ENCODE measurements at regions not wholly inside any gene's neighbourhood (a gene's known extent, or its start where the extent isn't known, plus 50 kb on each side); places are given as distances from the start of the nearest gene placed in this dataset.
"Not testable (repeated sequence)": the region's sequence is repeated elsewhere in the genome, so short reads cannot be mapped to it uniquely, and the experiment has no call there.

DNA sequence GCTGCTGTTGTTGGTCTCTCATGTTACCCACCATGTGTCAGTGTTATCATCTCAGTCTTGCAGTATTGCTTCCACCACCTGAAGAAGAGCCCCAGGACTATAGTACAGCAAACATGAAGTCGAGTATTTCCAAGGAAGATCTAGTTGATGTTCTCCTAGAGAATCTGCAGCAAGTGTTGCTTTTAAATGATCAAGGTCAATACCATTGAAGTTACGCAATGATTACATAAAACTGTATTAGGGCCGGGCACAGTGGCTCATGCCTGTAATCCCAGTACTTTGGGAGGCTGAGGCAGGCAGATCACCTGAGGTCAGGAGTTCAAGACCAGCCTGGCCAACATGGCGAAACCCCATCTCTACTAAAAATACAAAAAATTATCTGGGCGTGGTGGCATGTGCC lies 173.9 kb downstream of the TJP1 start:
- DNase-seq = not testable (repeated sequence)

DNA sequence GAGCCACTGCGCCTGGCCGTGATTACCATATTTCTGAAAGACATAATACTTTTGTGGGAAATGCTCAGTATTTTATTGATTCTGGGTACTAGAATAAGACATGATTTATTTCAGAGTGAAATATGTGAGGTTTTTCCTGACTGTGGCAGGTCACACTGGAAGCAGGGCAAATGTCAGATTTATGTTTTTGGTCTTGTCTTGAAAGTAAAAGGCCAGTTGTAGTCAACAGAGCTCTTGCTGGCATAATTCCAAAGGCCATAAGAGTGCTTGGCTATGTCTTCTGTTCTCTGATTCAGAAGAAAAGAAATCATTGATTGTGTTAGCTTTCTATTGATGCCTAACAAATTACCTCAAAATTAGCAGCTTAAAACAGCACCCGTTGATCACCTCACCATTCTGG lies 176.4 kb downstream of the TJP1 start:
- DNase-seq = no peak

GRCh38 chr15:29644361-29644760 lies 177.9 kb downstream of the TJP1 start:
- DNase-seq = not testable (repeated sequence)

DNA sequence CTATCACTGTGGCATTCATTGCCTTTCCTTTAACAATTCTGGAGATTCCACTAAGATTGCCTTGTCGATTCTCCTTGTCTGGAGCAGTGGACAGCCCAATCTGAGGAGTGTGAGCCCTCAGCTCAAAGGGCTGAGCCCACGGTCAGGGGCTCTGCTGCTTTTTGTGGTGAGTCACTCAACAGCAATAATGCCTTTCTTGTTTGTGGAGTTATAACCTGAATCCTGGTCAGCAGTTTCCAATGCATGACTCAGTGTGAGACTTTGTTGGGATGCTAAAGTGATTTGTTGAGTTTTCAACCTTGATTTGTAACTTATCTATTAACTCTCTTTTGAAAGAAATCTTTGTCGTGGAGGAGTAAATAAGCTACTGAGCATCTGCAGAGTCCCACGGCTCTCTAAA lies 183.5 kb downstream of the TJP1 start:
- no peak for DNase-seq

DNA sequence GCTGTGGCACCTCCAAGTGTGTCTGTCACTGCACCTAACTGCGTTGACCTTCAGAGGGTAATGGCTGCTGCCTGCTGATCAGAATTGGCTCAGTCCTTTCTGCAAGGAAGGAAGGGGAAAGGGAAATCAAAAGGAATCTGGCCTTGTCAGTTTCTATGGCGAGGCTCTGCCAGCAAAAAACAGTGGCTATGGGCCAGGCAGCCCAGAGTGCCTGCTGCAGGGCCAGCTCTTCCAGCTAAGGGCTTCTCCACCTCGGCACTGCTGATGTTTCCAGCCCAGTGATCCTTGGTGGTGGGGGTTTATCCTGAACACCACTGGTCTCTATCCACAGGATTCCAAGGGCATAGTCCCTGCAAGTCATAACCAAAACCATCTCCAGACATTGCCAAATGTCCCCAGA lies 184.3 kb downstream of the TJP1 start:
- DNase-seq = no peak

DNA sequence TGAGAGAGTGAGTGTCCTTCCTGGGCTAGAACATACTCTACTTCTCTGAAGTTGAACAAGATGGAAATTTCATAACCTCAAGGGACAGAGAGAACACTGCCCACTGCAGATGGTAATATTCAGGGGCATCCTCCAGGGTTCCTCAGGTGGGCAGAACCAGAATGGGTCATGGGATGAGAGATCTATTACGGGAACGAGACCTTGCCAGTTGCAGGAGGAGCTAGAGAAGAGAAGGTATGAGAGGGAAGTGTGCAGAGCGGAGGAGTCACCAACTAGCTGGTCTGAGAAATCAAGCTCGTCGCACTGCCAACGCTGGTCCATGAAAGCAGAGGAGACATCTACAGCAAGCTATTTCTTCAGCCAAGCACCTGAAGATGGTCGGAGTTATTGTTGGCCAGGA lies 184.7 kb downstream of the TJP1 start:
- no peak for DNase-seq

DNA sequence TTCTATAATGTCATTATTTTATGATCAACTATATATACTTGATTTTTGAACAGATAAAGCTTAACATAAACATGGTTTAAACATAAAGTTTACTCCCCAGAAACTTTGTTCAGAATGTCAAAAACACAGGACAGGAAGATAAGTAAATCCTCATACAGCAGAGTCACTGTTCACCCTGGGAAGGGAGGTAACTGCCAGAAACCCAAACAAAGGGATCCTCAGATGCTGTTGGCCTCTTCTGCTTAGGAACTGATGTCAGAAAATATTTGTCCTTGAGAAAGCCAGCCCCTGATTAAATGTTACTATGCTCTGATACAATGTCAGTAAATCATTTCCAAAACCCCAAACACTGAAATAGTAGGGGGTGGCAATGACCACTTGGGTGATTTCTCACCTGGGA lies 185.3 kb downstream of the TJP1 start:
- no peak for DNase-seq

GRCh38 chr15:29636140-29636539 lies 186.1 kb downstream of the TJP1 start:
- no peak for DNase-seq

DNA sequence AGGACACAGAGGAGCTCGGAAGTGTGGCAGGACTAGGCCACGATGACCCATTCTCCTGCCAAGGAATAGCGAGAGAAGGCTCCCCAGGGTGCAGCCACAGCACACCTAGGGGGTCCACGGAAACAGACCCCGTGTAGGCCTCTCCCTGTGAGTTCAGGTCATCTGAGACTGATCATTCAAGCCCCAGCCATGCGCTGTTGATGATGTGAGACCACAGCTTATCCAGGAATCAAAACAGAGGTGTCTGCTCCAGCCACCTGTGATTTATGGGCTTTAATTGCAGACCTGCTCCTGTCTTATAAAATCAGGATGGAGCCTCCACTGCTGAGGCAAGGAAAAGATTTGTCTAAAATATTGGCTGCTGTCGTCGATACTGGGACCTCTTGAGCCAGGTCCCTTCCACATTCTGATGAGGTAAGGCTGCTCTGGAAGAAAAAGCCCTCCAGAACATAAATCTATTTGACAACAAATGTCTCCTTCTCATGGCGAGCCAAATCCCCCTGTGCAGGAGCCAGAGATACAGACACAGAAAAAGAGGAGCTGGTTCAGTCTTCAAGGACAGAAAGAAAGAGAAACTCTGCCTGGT lies 186.7 kb downstream of the TJP1 start:
- DNase-seq = no peak

DNA sequence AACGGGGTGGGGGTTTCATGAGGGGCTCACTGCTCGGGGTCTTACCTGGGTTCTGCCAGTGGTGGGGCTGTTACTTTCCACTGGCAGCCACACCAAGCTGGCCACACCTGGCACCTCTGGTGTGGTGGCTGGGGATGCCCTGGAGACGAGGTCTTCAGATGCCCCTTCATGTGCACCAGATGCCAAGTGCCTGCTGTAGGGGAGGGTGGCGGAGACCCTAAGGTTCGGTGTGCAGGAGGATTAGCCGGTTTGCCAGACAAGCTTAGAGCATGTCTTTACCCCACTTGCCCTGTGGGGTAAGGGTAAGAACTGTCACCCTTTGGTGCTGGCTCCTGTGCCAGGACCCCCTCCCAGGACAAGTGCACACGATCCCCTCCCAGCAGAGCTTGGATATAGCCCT lies 188.3 kb downstream of the TJP1 start:
- no peak for DNase-seq

DNA sequence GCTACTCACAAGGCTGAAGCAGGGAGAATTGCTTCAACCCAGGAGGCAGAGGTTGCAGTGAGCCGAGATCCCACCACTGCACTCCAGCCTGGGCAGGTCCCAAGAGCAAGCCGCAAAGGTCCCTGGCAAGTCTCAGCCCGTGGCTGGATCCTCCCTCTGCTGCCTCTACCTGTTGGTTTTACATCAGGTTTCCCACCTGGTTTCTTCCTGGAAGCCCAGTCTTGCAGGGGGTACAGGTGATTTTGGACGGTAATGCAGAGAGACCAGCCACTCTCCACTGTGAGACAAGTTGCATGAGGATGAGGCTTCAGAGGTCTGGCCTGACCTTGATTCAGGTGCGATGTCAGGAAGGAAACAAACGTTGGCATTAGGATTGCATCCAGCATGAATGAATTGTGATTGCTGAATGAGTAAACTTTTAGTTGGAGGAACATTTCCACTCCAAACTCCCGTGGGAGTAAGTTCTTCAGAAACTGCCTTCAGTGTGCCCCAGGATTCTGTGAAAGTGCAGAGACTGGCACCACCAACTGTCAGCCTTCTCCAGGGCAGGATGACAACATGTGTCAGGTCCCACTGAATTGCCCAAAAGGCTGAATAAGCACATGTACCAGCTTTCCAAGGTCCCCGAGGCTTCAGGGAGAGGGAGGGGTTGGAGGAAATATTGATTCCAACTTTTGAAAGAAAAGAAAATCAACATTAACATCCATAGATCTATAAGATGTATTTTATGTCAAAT lies 189.4 kb downstream of the TJP1 start:
- DNase-seq = no peak

GRCh38 chr15:29631076-29632070 lies 190.9 kb downstream of the TJP1 start:
- DNase-seq = no peak

DNA sequence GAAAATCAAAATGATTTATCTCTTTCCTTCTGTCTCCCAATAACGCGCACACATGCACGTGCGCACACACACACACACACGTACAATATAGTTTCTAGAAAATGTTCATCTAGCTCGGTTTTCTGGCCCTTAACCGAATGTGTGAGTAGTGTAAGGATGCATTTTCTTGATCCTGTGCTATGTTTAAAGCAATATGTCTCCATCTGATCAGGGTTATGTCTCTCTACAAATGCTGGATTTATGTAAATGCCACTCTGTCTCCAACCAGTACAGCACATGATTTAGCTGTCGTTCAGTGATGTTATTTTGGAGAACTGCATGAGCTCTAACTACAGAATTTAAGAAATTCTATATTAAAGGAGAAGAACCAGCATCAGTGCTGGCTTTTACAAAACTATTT lies 198.0 kb downstream of the TJP1 start:
- no peak for DNase-seq

GRCh38 chr15:29623116-29623639 lies 199.1 kb downstream of the TJP1 start:
- DNase-seq = no peak

GRCh38 chr15:29622637-29623036 lies 199.6 kb downstream of the TJP1 start:
- no peak for DNase-seq

DNA sequence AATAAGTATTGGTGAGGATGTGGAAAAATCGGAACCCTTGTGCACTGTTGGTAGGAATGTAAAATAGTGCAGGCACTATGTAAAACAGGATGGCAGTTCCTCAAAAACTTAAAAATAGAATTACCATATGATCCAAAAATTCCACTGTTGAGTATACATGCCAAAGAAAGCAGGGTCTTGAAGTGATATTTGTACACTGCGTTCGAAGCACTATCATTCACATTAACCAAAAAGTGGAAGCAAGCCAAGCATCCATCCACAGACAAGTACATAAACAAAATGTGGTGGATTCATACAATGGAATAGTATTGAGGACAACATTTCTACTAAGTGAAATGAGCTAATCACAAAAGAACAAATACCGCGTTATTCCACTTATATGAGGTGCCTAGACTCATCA lies 200.7 kb downstream of the TJP1 start:
- no peak for DNase-seq

GRCh38 chr15:29618586-29618985 lies 203.7 kb downstream of the TJP1 start:
- DNase-seq = no peak

DNA sequence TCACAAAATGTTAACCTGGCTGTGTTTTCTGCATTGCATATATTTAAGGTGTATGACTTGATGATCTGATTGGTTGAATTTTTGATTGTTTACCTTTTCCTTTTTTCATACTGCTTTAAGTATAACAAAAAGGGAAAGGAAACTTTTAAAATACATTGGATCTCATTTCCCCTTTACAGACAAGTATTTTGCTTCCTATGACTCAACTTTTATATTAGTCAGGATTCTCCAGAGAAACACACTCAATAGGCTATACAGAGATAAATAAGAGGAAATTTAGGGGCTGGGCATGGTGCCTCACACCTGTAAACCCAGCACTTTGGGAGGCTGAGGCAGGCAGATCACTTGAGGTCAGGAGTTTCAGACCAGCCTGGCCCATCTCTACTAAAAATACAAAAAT lies 205.8 kb downstream of the TJP1 start:
- no peak for DNase-seq

GRCh38 chr15:29615791-29616190 lies 206.5 kb downstream of the TJP1 start:
- no peak for DNase-seq

DNA sequence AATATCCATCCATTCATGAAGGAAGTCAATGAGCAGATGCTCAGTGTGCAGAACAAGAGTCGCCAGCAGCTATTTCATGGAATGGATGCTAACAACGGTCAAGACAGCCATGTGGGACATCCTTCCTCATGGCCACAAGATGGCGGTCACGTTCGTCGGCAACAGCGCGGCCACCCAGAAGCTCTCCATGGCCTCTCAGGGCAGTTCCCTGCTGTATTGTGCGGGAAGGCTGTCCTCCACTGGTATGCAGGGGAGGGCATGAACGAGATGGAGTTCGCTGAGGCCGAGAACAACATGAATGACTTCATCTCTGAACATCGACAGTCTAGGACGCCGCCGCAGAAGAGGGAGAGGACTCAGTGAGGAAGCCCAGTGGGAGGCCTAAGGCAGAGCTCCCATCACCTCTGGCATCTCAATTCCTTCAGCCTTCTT lies 208.3 kb downstream of the TJP1 start:
- no peak for DNase-seq

DNA sequence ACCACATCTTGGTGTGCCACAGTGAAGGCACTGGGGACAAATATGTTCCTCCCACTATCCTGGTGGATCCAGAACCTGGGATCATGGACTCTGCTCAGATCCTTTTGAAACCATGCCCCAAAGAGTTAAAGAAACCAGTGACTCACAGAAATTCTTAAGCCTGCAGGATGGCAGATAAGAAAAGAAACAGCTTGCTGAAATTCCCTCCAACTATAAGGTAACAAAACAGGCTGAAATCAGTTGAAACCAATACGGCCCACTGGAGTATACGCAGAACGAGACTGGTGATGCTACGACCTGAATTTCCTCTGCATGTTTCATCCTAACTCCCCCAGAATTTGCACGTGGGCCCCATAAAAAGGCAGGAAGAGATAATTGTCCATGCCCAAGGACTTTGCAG lies 209.6 kb downstream of the TJP1 start:
- DNase-seq = no peak

DNA sequence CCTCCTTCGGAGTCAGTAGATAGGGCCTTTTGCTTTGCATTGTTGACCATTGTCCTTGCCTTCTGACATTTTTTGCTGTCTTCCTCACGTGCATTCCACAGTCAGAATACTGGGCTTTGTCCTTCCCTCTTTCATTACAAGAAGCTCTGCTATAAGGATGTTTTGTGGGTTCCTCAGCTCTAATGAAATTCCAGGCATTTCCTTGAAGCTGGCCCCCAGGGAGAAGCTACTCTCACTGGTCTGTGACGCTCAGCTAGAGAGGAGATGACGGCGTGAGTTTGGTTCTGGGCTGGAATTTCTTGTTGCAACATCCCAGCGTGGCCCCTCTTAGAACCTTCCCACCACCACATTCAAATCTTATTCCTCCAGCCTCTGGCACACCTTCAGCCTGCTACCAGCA lies 210.2 kb downstream of the TJP1 start:
- no peak for DNase-seq

- no peak for DNase-seq
Observed at GRCh38 chr15:29611057-29611456, 211.2 kb downstream of the TJP1 start.

All from retina (tissue), 1 donor.